ENCODE measurements at regions not wholly inside any gene's neighbourhood (a gene's known extent, or its start where the extent isn't known, plus 50 kb on each side); places are given as distances from the start of the nearest gene placed in this dataset.

GRCh38 chr4:114527170-114527569 lies 71.4 kb upstream of the UGT8 start:
- Histone ChIP-seq H3K36me3 (no peaks in the 10 kb centered on the region), H3K9me3 (no peaks in the 10 kb centered on the region), H3K27ac (no peak overlapping the region), H3K4me3 (no peak overlapping the region), H3K27me3 (no peaks in the 10 kb centered on the region), H3K4me1 (no peaks in the 10 kb centered on the region)
- no peak for DNase-seq (ENCODE audit: extremely low spot score in 2 of 2)
- TF ChIP-seq, protein P1, sequence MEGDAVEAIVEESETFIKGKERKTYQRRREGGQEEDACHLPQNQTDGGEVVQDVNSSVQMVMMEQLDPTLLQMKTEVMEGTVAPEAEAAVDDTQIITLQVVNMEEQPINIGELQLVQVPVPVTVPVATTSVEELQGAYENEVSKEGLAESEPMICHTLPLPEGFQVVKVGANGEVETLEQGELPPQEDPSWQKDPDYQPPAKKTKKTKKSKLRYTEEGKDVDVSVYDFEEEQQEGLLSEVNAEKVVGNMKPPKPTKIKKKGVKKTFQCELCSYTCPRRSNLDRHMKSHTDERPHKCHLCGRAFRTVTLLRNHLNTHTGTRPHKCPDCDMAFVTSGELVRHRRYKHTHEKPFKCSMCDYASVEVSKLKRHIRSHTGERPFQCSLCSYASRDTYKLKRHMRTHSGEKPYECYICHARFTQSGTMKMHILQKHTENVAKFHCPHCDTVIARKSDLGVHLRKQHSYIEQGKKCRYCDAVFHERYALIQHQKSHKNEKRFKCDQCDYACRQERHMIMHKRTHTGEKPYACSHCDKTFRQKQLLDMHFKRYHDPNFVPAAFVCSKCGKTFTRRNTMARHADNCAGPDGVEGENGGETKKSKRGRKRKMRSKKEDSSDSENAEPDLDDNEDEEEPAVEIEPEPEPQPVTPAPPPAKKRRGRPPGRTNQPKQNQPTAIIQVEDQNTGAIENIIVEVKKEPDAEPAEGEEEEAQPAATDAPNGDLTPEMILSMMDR (IDR thresholded peaks at IDR 0.05), result no peak
- no peak for TF ChIP-seq POLR2AphosphoS5 (IDR thresholded peaks at IDR 0.05; ENCODE audit: insufficient read depth in 1 of 2, low read depth in 1 of 2)
- TF ChIP-seq POLR2A (IDR thresholded peaks at IDR 0.05), result no peak
- intact Hi-C loops (cut with DNase I), result no loop called here

DNA sequence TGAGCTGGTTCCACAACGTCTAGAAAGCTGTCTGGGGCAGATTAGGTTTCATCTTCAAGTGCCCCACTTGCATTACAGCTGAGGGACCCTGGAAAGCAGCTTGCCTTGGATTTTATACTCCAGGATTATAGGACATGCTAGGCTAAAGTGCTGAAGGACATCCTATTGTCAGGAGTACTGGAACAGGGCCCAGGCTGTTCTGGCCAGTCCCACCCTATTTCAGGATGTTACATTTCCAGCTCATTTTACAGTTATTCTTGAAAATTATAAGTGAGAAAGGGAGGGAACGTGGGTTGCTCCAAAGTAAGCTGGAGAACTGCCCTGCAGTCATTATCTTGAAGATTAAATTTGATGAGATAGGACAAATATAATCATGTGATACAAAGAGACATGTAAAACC lies 71.0 kb upstream of the UGT8 start:
- no peaks in the 10 kb centered on the region for H3K36me3 ChIP-seq
- no peaks in the 10 kb centered on the region for H3K9me3 ChIP-seq
- no peaks in the 10 kb centered on the region for H3K4me1 ChIP-seq
- DNase-seq (ENCODE audit: extremely low spot score in 2 of 2), result no peak
- no peaks in the 10 kb centered on the region for H3K27me3 ChIP-seq
- no peak overlapping the region for H3K27ac ChIP-seq
- intact Hi-C loops (cut with DNase I), result no loop called here
- no peak overlapping the region for H3K4me3 ChIP-seq
- TF ChIP-seq, protein P1 (IDR thresholded peaks at IDR 0.05), result no peak
- TF ChIP-seq POLR2AphosphoS5 (IDR thresholded peaks at IDR 0.05; ENCODE audit: insufficient read depth in 1 of 2, low read depth in 1 of 2) (no peak), POLR2A (IDR thresholded peaks at IDR 0.05) (no peak)

GRCh38 chr4:114535725-114536124 lies 62.9 kb upstream of the UGT8 start:
- no peak overlapping the region for H3K4me3 ChIP-seq
- intact Hi-C loops (cut with DNase I), result no loop called here
- TF ChIP-seq POLR2A (IDR thresholded peaks at IDR 0.05) (no peak), POLR2AphosphoS5 (IDR thresholded peaks at IDR 0.05; ENCODE audit: insufficient read depth in 1 of 2, low read depth in 1 of 2) (no peak)
- TF ChIP-seq, protein P1 (IDR thresholded peaks at IDR 0.05), result no peak
- H3K27ac ChIP-seq, result no peak overlapping the region
- no peaks in the 10 kb centered on the region for H3K4me1 ChIP-seq
- H3K9me3 ChIP-seq, result no peaks in the 10 kb centered on the region
- no peak for DNase-seq (ENCODE audit: extremely low spot score in 2 of 2)
- H3K36me3 ChIP-seq, result no peaks in the 10 kb centered on the region
- H3K27me3 ChIP-seq, result no peaks in the 10 kb centered on the region

DNA sequence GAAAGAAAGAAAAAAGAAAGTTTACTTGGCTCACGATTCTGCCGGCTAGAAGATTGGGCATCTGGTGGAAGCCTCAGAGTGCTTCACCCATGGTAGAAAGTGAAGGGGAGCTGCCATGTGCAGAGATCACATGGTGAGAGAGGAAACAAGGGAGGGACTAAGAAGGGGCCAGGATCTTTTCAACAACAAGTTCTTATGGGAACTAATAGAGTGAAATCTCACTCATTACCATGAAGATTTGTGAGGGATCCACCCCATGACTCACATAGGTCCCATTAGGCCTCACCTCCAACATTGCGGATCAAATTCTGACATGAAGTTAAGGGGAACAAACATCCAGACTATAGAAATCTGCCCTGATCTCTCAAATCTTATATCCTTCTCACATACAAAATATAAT lies 61.3 kb upstream of the UGT8 start:
- Histone ChIP-seq H3K9me3 (no peaks in the 10 kb centered on the region), H3K36me3 (no peaks in the 10 kb centered on the region), H3K27ac (no peak overlapping the region), H3K4me3 (no peak overlapping the region), H3K27me3 (no peaks in the 10 kb centered on the region), H3K4me1 (no peaks in the 10 kb centered on the region)
- TF ChIP-seq POLR2AphosphoS5 (IDR thresholded peaks at IDR 0.05; ENCODE audit: insufficient read depth in 1 of 2, low read depth in 1 of 2) (no peak), POLR2A (IDR thresholded peaks at IDR 0.05) (no peak)
- TF ChIP-seq, protein P1 (IDR thresholded peaks at IDR 0.05), result no peak
- DNase-seq (ENCODE audit: extremely low spot score in 2 of 2), result no peak
- intact Hi-C loops (cut with DNase I), result no loop called here

DNA sequence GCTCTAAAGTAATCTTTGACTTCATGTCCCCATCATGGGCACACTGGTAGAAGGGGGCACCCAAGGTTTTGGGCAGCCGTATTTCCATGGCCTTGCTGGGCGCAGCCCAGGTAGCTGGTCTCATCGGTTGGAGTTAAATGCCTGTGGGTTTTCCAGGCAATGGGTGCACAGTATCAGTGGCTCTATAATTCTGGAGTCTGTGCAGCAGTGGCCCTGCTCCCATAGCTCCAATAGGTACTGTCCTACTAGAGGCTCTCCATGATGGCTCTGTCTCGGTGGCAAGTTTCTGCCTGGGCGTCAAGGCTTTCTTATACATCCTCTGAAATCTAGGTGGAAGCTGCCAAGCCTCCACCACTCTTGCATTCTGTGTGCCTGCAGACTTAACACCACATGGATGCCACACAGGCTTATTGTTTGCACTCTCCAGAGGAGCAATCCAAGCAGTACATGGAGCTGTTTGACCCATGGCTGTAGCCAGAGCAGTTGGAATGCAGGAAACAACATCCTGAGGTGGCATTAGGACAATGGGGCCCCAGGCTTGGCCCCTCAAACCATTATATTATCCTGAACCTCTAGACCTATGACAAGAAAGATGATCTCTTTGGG lies 60.5 kb upstream of the UGT8 start:
- Histone ChIP-seq H3K27me3 (no peaks in the 10 kb centered on the region), H3K36me3 (no peaks in the 10 kb centered on the region), H3K27ac (no peak overlapping the region), H3K4me1 (no peaks in the 10 kb centered on the region), H3K9me3 (no peaks in the 10 kb centered on the region), H3K4me3 (no peak overlapping the region)
- intact Hi-C loops (cut with DNase I), result no loop called here
- TF ChIP-seq, protein P1 (IDR thresholded peaks at IDR 0.05), result no peak
- no peak for TF ChIP-seq POLR2A (IDR thresholded peaks at IDR 0.05)
- no peak for TF ChIP-seq POLR2AphosphoS5 (IDR thresholded peaks at IDR 0.05; ENCODE audit: insufficient read depth in 1 of 2, low read depth in 1 of 2)
- DNase-seq (ENCODE audit: extremely low spot score in 2 of 2), result no peak

Data from vagina (tissue), 2 donors.